Retinal pigment epithelial cell (primary cell): ENCODE measurements at regions not wholly inside any gene's neighbourhood (a gene's known extent, or its start where the extent isn't known, plus 50 kb on each side); places are given as distances from the start of the nearest gene placed in this dataset.
A peak's percentile ranks its signal among the peaks of the same experiment; 100 is the strongest.

Source experiments
- DNase-seq: peaks from one replicate; pipeline ENCODE4 v3.0.0-alpha.2; 2010; ENCODE audit warnings: low read depth
- H3K4me3 ChIP-seq: 2 replicates; pipeline ENCODE4 v1.5.1; 2011; ENCODE audit warnings: mild to moderate bottlenecking, low read length, control low read depth, moderate library complexity
- CTCF ChIP-seq: conservative IDR thresholded peaks from 2 replicates; pipeline ENCODE4 v1.5.1; 2011; ENCODE audit warnings: low read depth, low read length, control low read depth, inconsistent platforms

- H3K4me3 ChIP-seq: no peak overlapping the region
- TF ChIP-seq CTCF: no peak
- no peak for DNase-seq
Measured at GRCh38 chr13:87986639-87987250, 315.6 kb downstream of the SLITRK5 start.

DNA sequence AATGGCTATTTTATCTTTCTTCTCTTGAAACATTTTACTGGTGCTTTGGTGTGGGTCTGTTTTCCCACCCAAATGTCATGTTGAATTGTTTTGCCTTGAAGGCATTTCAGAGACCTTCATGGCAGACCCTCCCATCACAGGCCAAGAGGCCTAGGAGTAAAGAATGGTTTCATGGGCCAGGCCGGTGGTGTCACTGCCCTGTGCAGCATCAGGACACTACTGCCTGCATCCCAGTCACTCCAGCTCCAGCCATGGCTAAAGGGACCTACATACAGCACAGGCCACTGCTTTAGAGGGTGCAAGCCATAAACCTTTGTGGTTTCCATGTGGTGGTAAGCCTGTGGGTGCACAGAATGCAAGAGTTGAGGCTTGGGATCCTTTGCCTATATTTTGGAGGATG lies 326.9 kb downstream of the SLITRK5 start:
- no peak overlapping the region for H3K4me3 ChIP-seq
- no peak for DNase-seq
- TF ChIP-seq CTCF: no peak

- no peak overlapping the region for H3K4me3 ChIP-seq
- peak; percentile 77 for DNase-seq
- TF ChIP-seq CTCF: no peak
Measured at GRCh38 chr13:87999240-87999700, 328.1 kb downstream of the SLITRK5 start.

DNA sequence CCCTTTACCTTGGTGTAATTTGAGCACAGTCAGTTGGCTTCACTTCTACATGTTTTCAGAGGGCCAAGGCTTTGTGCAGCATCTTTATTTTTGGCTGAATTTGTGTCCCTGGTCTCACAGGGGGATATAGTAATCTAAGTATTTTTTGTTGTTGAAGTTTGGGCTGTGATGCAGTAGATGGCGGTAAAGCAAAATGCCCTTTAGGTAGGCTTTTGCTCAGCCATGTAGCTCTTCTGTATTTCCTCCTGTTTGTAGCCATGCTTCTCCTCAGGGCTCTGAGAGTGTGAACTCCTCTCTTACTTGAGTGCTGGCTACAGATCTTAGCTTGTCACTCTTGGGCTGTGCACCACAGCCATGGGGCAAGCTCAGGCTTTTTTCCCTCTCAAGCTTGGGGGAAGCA lies 328.6 kb downstream of the SLITRK5 start:
- TF ChIP-seq CTCF: peak; percentile 39

DNA sequence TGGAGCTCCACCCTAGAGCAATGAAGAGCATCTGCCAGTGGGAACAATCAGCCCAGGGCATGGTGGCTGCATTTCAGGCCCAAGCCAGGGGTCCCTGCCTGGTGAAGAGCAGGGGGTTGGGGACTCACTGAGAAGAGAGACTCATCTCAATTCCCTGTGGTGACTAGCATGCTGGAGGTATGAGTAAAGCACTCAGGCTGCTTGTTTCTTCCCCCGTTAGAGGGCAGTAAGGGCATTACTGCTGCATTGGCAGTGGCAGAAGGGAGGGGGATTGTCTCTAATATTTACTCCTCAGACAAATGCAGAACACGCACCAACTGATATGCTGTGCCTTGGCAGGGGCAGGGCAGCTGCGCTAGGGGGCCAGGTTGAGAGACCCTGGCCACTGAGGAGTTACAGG lies 329.1 kb downstream of the SLITRK5 start:
- DNase-seq: no peak
- H3K4me3 ChIP-seq: no peak overlapping the region
- peak; percentile 49 for TF ChIP-seq CTCF

More for the DNA sequence above, 328.6 kb downstream of the SLITRK5 start:
- no peak overlapping the region for H3K4me3 ChIP-seq
- DNase-seq: no peak

DNA sequence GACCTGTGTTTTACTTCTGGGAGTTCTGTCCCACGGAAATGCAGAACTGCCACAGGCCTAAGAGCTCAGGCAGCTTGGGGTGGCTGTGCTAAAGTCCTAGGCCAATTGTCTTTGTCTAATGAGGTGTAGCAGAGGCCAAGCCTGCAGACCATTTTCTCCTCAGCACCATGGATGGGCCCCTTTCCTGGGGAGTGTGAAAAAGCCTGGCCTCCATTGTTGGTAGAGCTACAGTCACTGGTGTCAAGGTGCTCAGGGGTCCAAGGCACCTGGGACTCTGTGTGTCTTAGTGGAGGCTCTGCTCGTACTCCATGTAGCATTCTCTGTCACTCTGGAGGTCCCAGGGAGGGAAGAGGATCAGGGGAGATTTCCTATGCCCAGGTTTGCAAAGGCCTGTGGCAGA lies 329.6 kb downstream of the SLITRK5 start:
- no peak for TF ChIP-seq CTCF
- no peak overlapping the region for H3K4me3 ChIP-seq
- DNase-seq: no peak

DNA sequence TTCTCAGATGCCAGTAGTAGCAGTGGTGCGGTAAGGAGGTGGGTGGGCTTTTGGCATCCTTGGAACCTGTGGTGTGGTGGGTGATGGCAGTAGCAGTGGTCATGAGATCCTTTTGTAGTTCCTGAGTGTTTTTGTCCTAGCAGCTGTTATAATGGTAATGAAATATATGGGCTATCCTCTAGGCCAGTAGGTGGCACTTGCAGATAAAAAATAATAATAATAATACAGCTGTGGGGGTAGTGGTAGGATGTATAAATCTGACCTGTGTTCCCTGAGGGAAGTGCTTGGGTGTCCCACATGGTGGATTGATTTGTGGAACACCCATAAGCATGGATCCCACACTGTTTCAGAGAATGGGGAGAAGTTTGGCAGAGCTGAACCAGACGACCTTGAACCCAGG lies 334.0 kb downstream of the SLITRK5 start:
- no peak for DNase-seq
- H3K4me3 ChIP-seq: no peak overlapping the region
- TF ChIP-seq CTCF: peak; percentile 36
